Right cardiac atrium (tissue), 5 donors: ENCODE measurements at regions not wholly inside any gene's neighbourhood (a gene's known extent, or its start where the extent isn't known, plus 50 kb on each side); places are given as distances from the start of the nearest gene placed in this dataset.

ENCODE experiments used
- ATAC-seq, 2 donors: fragments of 200-7000 bp; cut with Tn5 transposase; one replicate each; pipeline versions ENCODE4 v1.8.0 to v1.9.1; 2020; ENCODE audit warnings: moderate library complexity in 2 of 2, mild to moderate bottlenecking in 1 of 2
- DNase-seq, 3 donors: peaks; one replicate each; pipeline ENCODE4 v3.0.0-alpha.2; 2020
- H3K27ac ChIP-seq: one replicate; pipeline ENCODE4 v1.5.1; 2013; ENCODE audit warnings: mild to moderate bottlenecking, low read length, control low read depth, moderate library complexity
- H3K27me3 ChIP-seq: one replicate; pipeline ENCODE4 v1.6.1; 2013; ENCODE audit not compliant: control insufficient read depth, insufficient read depth
- H3K4me1 ChIP-seq: one replicate; pipeline ENCODE4 v1.6.1; 2013; ENCODE audit warnings: low read length; ENCODE audit not compliant: control insufficient read depth, insufficient read depth
- H3K4me3 ChIP-seq: one replicate; pipeline ENCODE4 v1.5.1; 2013; ENCODE audit warnings: low read length, control low read depth
- H3K9me3 ChIP-seq: one replicate; pipeline ENCODE4 v1.6.1; 2013; ENCODE audit warnings: low read length; ENCODE audit not compliant: control insufficient read depth
- WGBS: extraction: QIAGEN DNeasy Blood & Tissue Kit; methylation state at CpG from one replicate; pipeline ENCODE4 v1.1.7; 2013; 5-methylcytosine and 5-hydroxymethylcytosine counted together
- intact Hi-C, 4 donors: fragments of 100-400 bp; cut with DNase I; formaldehyde crosslinking; loops; one replicate each; pipeline versions ENCODE4 v1.11.0 to v1.14.0; 2022 to 2023
- donor health status: healthy with polysubstance abuse.
- donor health status: DM: no; HTN: yes; CAD: no.
- donor health status: DM: no; HTN: no; CAD: no.
- donor health status: DM: no; HTN: yes; CAD: no; lungs with severe emphysema.
- donor health status: DM: yes; HTN: yes; CAD: no.

- peaks cover 3% of the 10 kb centered on the region for H3K4me1 ChIP-seq
- no peaks in the 10 kb centered on the region for H3K27me3 ChIP-seq
- intact Hi-C loops = loop anchor here in 1 of 4 donors (10.0 kb wide), 2 partner anchors 56 to 166 kb away; no protein-coding TSS in a partner anchor
- no peak overlapping the region for H3K27ac ChIP-seq
- H3K9me3 ChIP-seq = no peaks in the 10 kb centered on the region
- ATAC-seq = peak; percentile 88 to 93
- DNase-seq = no peak
- H3K4me3 ChIP-seq = no peak overlapping the region
- 74% methylated on average over 3 of the region's 3 CpGs for WGBS
Observed at GRCh38 chr2:48248251-48248933, 66.1 kb upstream of the FOXN2 start.

DNA sequence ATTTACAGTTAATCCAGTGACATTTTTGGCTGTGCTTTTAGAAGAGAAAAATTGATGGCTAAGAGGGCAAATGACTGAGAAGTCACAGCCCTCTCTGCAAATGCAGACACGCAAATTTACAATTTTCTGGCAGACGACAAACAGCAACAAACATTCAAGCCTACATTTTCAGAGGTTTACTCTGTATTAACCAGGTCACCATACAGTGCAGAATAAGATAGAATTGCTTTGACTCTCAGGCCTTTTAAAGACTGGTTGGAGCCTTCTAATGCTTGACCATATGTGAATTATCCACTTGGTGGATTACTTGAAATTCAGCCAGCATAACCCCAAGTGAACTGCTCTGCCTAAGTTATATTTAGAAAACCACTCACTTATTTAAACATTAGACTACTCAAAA is 65.5 kb upstream of the FOXN2 start:
- H3K4me1 ChIP-seq = peaks cover 3% of the 10 kb centered on the region
- intact Hi-C loops = loop anchor here in 1 of 4 donors (10.0 kb wide), 2 partner anchors 56 to 166 kb away; no protein-coding TSS in a partner anchor
- no peaks in the 10 kb centered on the region for H3K27me3 ChIP-seq
- H3K9me3 ChIP-seq = no peaks in the 10 kb centered on the region
- H3K4me3 ChIP-seq = no peak overlapping the region
- DNase-seq = no peak
- H3K27ac ChIP-seq = peak overlapping the region; percentile 25
- ATAC-seq = peak; percentile 66 to 68
- 41% methylated on average over 2 of the region's 2 CpGs for WGBS

DNA sequence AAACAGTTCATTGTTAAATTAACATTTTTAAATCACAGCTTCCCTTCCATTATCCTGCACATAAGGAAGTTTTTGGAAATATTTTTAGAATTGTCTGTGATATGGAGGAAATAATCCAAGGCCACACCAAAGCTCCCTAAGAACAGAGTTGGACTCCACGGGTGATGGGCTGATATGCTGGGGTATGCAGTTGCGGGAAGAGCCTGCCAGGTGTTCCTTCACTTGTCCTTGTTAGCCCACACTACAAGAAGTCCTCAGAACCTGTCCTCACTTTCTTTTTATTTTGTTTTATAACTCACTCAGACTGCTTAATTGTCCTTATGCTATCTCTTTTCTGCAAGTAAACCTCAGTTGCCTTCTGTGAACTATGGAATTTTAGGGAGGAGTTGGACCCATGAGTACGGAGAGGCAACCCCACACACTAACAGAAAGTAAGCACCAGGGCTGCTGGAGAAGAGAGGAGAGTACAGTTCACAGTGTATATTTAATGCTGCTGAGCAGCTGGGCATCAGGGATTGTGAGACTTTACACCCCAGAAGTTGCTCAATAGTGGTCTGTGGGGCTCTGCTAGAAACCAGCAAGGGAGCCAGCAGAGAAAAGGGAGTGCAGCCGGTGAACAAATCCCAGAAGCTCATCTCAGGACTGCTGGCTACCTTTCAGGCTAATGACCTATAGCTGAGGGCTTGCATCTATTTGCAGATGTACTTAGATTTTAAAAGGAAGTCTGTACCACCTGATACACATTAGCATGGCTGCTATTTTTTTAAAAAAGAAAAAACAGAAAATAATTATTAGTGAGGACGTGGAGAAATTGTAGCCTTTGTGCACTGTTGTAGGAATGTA is 64.6 kb upstream of the FOXN2 start:
- intact Hi-C loops = loop anchor here in 1 of 4 donors (10.0 kb wide), 2 partner anchors 55 to 165 kb away; no protein-coding TSS in a partner anchor
- H3K27ac ChIP-seq = peak overlapping the region; percentile 63
- H3K27me3 ChIP-seq = no peaks in the 10 kb centered on the region
- peaks cover 3% of the 10 kb centered on the region for H3K4me1 ChIP-seq
- no peaks in the 10 kb centered on the region for H3K9me3 ChIP-seq
- WGBS = 18% methylated on average over 5 of the region's 5 CpGs
- H3K4me3 ChIP-seq = no peak overlapping the region
- ATAC-seq (peak; percentile 65 to 71), DNase-seq (no peak)

- Histone ChIP-seq H3K27ac (no peak overlapping the region), H3K9me3 (no peaks in the 10 kb centered on the region), H3K27me3 (no peaks in the 10 kb centered on the region), H3K4me3 (no peak overlapping the region), H3K4me1 (peaks cover 3% of the 10 kb centered on the region)
- DNase-seq (no peak), ATAC-seq (no peak)
- WGBS = 92% methylated on average over 4 of the region's 4 CpGs
- intact Hi-C loops = no loop called here
Observed at GRCh38 chr2:48250474-48250844, 64.0 kb upstream of the FOXN2 start.

DNA sequence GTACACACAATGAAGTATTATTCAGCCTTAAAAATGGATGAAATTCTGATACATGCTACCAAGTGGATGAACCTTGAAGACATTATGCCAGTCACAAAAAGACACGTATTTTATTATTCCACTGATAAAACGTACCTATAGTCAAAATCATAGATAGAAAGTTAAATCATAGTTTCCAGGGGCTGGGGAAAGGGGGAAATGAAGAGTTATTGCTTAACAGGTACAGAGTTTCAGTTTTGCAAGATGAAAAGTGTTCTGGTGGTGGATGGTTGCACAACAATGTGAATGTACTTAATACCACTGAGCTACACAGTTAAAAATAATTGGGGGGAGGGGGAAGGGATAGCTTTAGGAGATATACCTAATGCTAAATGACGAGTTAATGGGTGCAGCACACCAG is 63.5 kb upstream of the FOXN2 start:
- Histone ChIP-seq H3K4me1 (peaks cover 3% of the 10 kb centered on the region), H3K4me3 (no peak overlapping the region), H3K9me3 (no peaks in the 10 kb centered on the region), H3K27me3 (no peaks in the 10 kb centered on the region), H3K27ac (no peak overlapping the region)
- intact Hi-C loops = no loop called here
- DNase-seq (no peak), ATAC-seq (peak in 1 of 2 donors; percentile 20)
- 85% methylated on average over 3 of the region's 3 CpGs for WGBS

- 62% methylated on average over 3 of the region's 3 CpGs for WGBS
- no peaks in the 10 kb centered on the region for H3K27me3 ChIP-seq
- DNase-seq (no peak), ATAC-seq (no peak)
- H3K4me1 ChIP-seq = peaks cover 3% of the 10 kb centered on the region
- H3K4me3 ChIP-seq = no peak overlapping the region
- H3K9me3 ChIP-seq = no peaks in the 10 kb centered on the region
- intact Hi-C loops = no loop called here
- no peak overlapping the region for H3K27ac ChIP-seq
Observed at GRCh38 chr2:48251437-48252148, 62.9 kb upstream of the FOXN2 start.

- H3K4me1 ChIP-seq = peaks cover 3% of the 10 kb centered on the region
- no peaks in the 10 kb centered on the region for H3K27me3 ChIP-seq
- DNase-seq = no peak
- no peak overlapping the region for H3K4me3 ChIP-seq
- H3K9me3 ChIP-seq = no peaks in the 10 kb centered on the region
- WGBS = 94% methylated on average over 1 of the region's 1 CpG
- intact Hi-C loops = no loop called here
- no peak overlapping the region for H3K27ac ChIP-seq
- ATAC-seq = no peak
Observed at GRCh38 chr2:48253301-48253700, 61.2 kb upstream of the FOXN2 start.

DNA sequence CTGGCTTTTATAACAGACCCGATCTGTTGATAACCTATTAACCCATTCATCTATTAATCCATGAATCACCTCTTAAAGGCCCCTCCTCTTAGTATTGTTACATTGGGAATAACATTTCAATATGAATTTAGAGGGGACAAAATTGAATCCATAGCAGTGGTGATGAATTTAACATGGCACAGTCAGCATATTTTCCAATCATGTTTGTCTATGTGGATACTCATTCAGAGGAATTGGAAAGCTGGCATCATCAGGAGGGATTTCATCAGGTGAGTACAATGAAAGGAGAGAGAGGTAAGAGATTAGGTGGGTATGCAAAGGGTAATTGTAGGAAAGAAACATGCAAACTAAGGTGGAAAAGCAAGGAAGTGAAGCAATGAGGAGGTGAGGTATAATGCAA is 59.6 kb upstream of the FOXN2 start:
- Histone ChIP-seq H3K4me1 (peaks cover 2% of the 10 kb centered on the region), H3K27me3 (no peaks in the 10 kb centered on the region), H3K9me3 (no peaks in the 10 kb centered on the region), H3K4me3 (no peak overlapping the region), H3K27ac (no peak overlapping the region)
- DNase-seq (no peak), ATAC-seq (no peak)
- WGBS = 78% methylated on average over 1 of the region's 1 CpG
- intact Hi-C loops = no loop called here

DNA sequence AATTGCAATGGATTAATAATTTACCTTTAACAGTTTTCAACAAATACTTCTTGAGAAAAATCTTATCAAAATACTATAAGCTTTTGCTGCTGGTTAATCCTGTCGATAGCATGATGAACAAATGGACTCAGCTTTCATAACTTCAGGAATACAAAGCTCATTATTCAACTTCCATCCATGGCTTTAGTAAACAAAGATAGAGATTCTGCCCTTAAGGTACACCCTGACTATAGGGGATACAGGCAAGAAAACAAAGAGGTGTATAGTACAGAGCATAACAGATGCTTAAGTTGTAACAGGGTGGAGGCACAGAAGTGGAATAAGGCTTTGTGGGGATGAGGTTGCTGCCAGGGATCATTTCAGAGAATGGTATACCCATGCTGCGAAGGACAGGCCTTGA is 57.0 kb upstream of the FOXN2 start:
- Histone ChIP-seq H3K4me1 (no peaks in the 10 kb centered on the region), H3K27me3 (no peaks in the 10 kb centered on the region), H3K4me3 (no peak overlapping the region), H3K27ac (no peak overlapping the region), H3K9me3 (no peaks in the 10 kb centered on the region)
- ATAC-seq (no peak), DNase-seq (no peak)
- intact Hi-C loops = no loop called here
- 89% methylated on average over 2 of the region's 2 CpGs for WGBS

DNA sequence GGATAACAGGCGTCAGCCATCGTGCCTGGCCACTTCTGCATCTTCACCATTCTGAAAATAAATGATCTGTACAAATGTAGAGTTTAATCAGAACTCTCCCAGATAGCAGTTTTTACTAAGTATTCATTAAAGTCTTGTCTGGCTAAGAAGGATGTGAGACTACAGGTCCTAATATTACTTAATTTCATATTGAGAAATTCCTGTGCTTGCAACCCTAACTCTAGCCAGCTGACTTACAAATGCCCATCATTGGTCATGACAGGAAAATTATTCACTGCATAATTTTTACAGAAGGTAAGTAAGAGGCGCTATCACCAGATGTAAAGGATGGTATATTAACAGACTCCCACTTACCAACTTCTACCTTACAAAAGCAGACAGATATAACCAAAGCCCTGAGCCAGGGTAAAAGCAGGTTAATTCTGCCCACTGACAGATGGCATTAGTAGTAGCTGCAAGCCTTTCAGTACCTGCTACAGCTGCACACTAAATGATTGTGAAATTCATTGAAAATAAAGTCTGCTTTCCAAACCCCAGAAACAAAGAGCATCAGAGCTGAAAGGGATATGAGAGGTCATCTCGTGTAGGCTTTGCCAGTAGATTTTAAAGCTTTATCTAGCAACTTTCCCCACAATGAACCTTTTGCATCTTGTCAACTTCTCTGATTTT is 55.9 kb upstream of the FOXN2 start:
- no peak for DNase-seq
- Histone ChIP-seq H3K4me3 (no peak overlapping the region), H3K27me3 (no peaks in the 10 kb centered on the region), H3K9me3 (no peaks in the 10 kb centered on the region), H3K4me1 (no peaks in the 10 kb centered on the region), H3K27ac (no peak overlapping the region)
- intact Hi-C loops = no loop called here
- WGBS = 83% methylated on average over 4 of the region's 4 CpGs
- ATAC-seq = no peak
